Activated CD4-positive, alpha-beta T cell treated with anti-CD3 and anti-CD28 coated beads, Interleukin-2, amount 10 ng/mL, durations not matched to agents 24 days and 14 days (primary cell): ENCODE measurements at regions not wholly inside any gene's neighbourhood (a gene's known extent, or its start where the extent isn't known, plus 50 kb on each side); places are given as distances from the start of the nearest gene placed in this dataset.
"Not testable (repeated sequence)": the region's sequence is repeated elsewhere in the genome, so short reads cannot be mapped to it uniquely, and the experiment has no call there.

ENCODE experiments used
- DNase-seq: peaks from one replicate; pipeline ENCODE4 v3.0.0; 2022
- H3K27ac Mint-ChIP-seq: one replicate; pipeline ENCODE4 v1.8.0; 2022; ENCODE audit warnings: mild to moderate bottlenecking, mixed read lengths
- H3K27me3 Mint-ChIP-seq: one replicate; pipeline ENCODE4 v1.8.0; 2022; ENCODE audit warnings: mixed read lengths
- H3K36me3 Mint-ChIP-seq: one replicate; pipeline ENCODE4 v1.8.0; 2022; ENCODE audit warnings: low read depth, mild to moderate bottlenecking, mixed read lengths
- H3K4me1 Mint-ChIP-seq: one replicate; pipeline ENCODE4 v1.8.0; 2021; ENCODE audit warnings: mixed read lengths
- H3K4me3 Mint-ChIP-seq: one replicate; pipeline ENCODE4 v1.8.0; 2022; ENCODE audit warnings: mild to moderate bottlenecking, moderate library complexity, mixed read lengths
- H3K9me3 Mint-ChIP-seq: one replicate; pipeline ENCODE4 v1.8.0; 2021; ENCODE audit warnings: mixed read lengths
- intact Hi-C: fragments of 100-400 bp; cut with micrococcal nuclease; formaldehyde crosslinking; loops from one replicate; pipeline ENCODE4 v1.15.1; 2023

- peak; percentile 37 for DNase-seq
- Mint-ChIP-seq H3K4me3 (no peak overlapping the region), H3K27ac (no peak overlapping the region), H3K36me3 (no peaks in the 10 kb centered on the region), H3K4me1 (no peaks in the 10 kb centered on the region), H3K9me3 (no peaks in the 10 kb centered on the region), H3K27me3 (no peaks in the 10 kb centered on the region)
- intact Hi-C loops = no loop called here
Observed at GRCh38 chr2:72024451-72025175, 123.0 kb downstream of the CYP26B1 start.

DNA sequence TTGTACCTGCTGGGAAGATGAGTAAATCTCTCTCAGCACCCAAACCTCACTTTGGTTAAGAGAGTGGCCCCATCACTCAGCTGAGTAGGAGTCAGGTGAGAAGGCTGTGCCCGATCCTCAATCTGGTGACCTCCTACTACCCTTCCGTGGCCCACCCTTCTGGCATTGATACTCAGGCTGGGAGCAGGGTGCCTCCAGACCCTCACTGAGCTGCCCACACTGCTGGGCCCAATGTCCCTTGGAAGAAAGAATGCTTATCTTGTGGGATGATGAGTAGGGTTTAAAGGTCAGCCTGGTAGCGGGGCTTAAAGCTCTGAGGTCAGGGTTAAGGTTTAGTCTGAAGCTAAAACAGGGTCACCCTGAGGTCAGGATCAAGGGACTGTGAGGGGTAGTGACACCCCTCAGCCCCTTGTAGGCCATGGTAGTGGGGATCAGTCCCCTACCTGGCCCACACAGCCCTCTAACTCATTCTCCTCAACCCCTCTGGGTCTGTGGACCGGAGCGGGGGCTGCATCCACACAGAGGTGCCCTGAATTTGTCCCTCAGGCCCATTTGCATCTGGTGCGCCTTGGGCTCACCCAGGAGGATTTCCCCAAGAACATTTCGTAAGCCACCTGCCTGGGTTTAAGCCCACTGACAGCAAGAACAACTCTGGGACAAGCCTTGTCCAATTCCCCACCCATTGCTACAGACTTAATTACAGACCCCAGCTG, 123.8 kb downstream of the CYP26B1 start:
- Mint-ChIP-seq H3K4me3 (no peak overlapping the region), H3K27ac (no peak overlapping the region), H3K9me3 (no peaks in the 10 kb centered on the region), H3K36me3 (no peaks in the 10 kb centered on the region), H3K4me1 (no peaks in the 10 kb centered on the region), H3K27me3 (no peaks in the 10 kb centered on the region)
- DNase-seq = no peak
- intact Hi-C loops = no loop called here

GRCh38 chr2:72021371-72021770, 126.3 kb downstream of the CYP26B1 start:
- H3K4me1 Mint-ChIP-seq, intact Hi-C loops, H3K36me3 Mint-ChIP-seq, H3K9me3 Mint-ChIP-seq, DNase-seq, H3K27me3 Mint-ChIP-seq, H3K4me3 Mint-ChIP-seq, H3K27ac Mint-ChIP-seq: not testable (repeated sequence)

DNA sequence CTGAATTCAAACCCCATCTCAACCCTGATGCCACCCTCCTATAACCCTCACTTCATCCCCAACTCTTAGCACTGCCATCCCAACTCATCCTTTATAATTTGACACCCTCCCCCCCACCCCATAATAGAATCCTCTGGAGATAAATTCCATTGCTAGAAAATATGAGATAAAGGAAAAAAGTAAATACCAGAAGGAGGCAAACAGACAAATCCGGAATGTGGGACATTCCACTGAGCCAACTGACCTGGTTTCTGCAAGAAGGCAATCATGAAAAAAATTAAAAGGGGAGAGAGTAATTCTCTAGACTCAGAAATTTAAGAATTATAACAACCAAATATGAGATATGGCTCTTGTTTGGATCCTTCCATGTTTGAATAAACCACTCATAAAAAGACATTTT, 132.4 kb downstream of the CYP26B1 start:
- no peaks in the 10 kb centered on the region for H3K36me3 Mint-ChIP-seq
- DNase-seq = no peak
- no peak overlapping the region for H3K4me3 Mint-ChIP-seq
- H3K9me3 Mint-ChIP-seq = peaks cover 4% of the 10 kb centered on the region
- H3K27ac Mint-ChIP-seq = no peak overlapping the region
- H3K4me1 Mint-ChIP-seq = no peaks in the 10 kb centered on the region
- intact Hi-C loops = no loop called here
- no peaks in the 10 kb centered on the region for H3K27me3 Mint-ChIP-seq

- no peaks in the 10 kb centered on the region for H3K36me3 Mint-ChIP-seq
- H3K27me3 Mint-ChIP-seq = no peaks in the 10 kb centered on the region
- peaks cover 4% of the 10 kb centered on the region for H3K9me3 Mint-ChIP-seq
- H3K4me3 Mint-ChIP-seq = no peak overlapping the region
- no peaks in the 10 kb centered on the region for H3K4me1 Mint-ChIP-seq
- H3K27ac Mint-ChIP-seq = no peak overlapping the region
- DNase-seq = no peak
- intact Hi-C loops = no loop called here
Observed at GRCh38 chr2:72014831-72015230, 132.8 kb downstream of the CYP26B1 start.

GRCh38 chr2:72013726-72014125, 133.9 kb downstream of the CYP26B1 start:
- no peak for DNase-seq
- Mint-ChIP-seq H3K4me3 (no peak overlapping the region), H3K27ac (no peak overlapping the region), H3K9me3 (peaks cover 4% of the 10 kb centered on the region), H3K36me3 (no peaks in the 10 kb centered on the region), H3K4me1 (no peaks in the 10 kb centered on the region), H3K27me3 (no peaks in the 10 kb centered on the region)
- intact Hi-C loops = no loop called here

GRCh38 chr2:72012886-72013574, 134.6 kb downstream of the CYP26B1 start:
- H3K27me3 Mint-ChIP-seq = no peaks in the 10 kb centered on the region
- no peak overlapping the region for H3K27ac Mint-ChIP-seq
- intact Hi-C loops = no loop called here
- DNase-seq = peak; percentile 32
- no peak overlapping the region for H3K4me3 Mint-ChIP-seq
- H3K9me3 Mint-ChIP-seq = peaks cover 4% of the 10 kb centered on the region
- no peaks in the 10 kb centered on the region for H3K4me1 Mint-ChIP-seq
- no peaks in the 10 kb centered on the region for H3K36me3 Mint-ChIP-seq

- DNase-seq = peak; percentile 33
- intact Hi-C loops = no loop called here
- Mint-ChIP-seq H3K27me3 (no peaks in the 10 kb centered on the region), H3K36me3 (no peaks in the 10 kb centered on the region), H3K4me1 (no peaks in the 10 kb centered on the region), H3K4me3 (no peak overlapping the region), H3K9me3 (peaks cover 4% of the 10 kb centered on the region), H3K27ac (no peak overlapping the region)
Observed at GRCh38 chr2:72011791-72012190, 135.9 kb downstream of the CYP26B1 start.

- Mint-ChIP-seq H3K27ac (no peak overlapping the region), H3K36me3 (no peaks in the 10 kb centered on the region), H3K4me1 (no peaks in the 10 kb centered on the region), H3K9me3 (peaks cover 4% of the 10 kb centered on the region), H3K4me3 (no peak overlapping the region), H3K27me3 (no peaks in the 10 kb centered on the region)
- intact Hi-C loops = no loop called here
- DNase-seq = peak; percentile 21
Observed at GRCh38 chr2:72011370-72011689, 136.3 kb downstream of the CYP26B1 start.

DNA sequence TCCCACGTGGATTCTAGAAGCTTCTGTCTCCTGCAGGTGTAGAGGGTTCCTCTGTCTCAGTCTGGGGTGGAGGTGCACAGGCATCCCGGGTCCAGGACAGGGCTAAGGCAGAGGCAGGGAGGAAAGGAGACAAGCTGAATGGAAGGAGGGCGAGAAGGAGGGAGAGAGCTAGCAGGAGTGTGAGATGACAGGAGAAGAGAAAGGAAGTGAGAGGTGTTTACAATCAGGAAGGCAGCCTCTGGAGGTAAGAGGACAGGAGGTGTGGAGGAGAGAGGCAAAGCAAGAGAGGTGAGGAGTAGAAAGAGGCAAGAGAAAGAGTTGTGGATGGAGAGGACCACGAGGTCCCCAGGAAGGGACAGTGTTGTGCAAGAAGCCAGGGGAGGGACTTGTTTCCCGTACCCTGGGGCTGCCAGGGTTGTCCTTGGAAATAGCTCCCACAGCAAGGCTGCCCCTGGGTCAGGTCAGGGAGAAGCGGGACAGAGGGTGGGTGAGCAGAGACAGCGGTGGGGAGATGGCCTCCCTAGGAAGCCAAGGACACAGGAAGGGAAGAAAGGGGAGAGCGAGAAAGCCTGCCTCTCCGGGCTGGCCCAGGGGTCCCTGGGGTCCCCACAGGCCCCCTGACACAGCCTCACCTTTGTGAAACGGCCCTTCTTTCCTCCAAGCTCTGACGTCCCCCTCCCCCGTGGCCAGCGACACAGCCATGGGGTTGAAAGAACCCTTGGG, 136.9 kb downstream of the CYP26B1 start:
- Mint-ChIP-seq H3K4me3 (no peak overlapping the region), H3K9me3 (peaks cover 4% of the 10 kb centered on the region), H3K27me3 (no peaks in the 10 kb centered on the region), H3K4me1 (no peaks in the 10 kb centered on the region), H3K36me3 (no peaks in the 10 kb centered on the region), H3K27ac (no peak overlapping the region)
- DNase-seq = peak; percentile 13
- intact Hi-C loops = no loop called here

- H3K9me3 Mint-ChIP-seq = no peaks in the 10 kb centered on the region
- H3K27ac Mint-ChIP-seq = no peak overlapping the region
- DNase-seq = peak; percentile 17
- no peak overlapping the region for H3K4me3 Mint-ChIP-seq
- no peaks in the 10 kb centered on the region for H3K36me3 Mint-ChIP-seq
- intact Hi-C loops = no loop called here
- H3K27me3 Mint-ChIP-seq = no peaks in the 10 kb centered on the region
- no peaks in the 10 kb centered on the region for H3K4me1 Mint-ChIP-seq
Observed at GRCh38 chr2:72008608-72009007, 139.1 kb downstream of the CYP26B1 start.

DNA sequence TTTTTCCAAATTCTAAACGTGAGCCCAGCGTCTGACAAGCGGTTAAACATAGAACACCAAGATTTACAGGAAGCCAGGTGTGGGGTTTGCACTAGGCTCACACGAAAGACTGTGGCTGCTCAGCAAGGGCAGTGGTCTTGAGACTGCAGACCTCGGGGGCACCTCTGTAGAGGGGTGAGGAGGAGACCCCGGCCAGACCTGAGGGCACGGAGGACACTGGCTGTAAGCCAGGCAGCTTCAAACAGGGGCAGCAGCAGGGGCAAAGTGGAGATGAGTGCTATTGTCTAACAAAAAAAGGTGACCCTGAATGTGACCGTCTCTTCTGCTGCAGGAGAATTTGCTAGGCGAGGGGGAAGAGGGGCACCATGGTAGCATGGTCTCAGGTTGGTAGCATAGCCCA, 140.3 kb downstream of the CYP26B1 start:
- Mint-ChIP-seq H3K36me3 (no peaks in the 10 kb centered on the region), H3K4me1 (no peaks in the 10 kb centered on the region), H3K4me3 (no peak overlapping the region), H3K27ac (no peak overlapping the region), H3K27me3 (no peaks in the 10 kb centered on the region), H3K9me3 (no peaks in the 10 kb centered on the region)
- peak; percentile 31 for DNase-seq
- intact Hi-C loops = no loop called here

GRCh38 chr2:72006188-72006736, 141.4 kb downstream of the CYP26B1 start:
- no peaks in the 10 kb centered on the region for H3K27me3 Mint-ChIP-seq
- no peak overlapping the region for H3K27ac Mint-ChIP-seq
- no peaks in the 10 kb centered on the region for H3K36me3 Mint-ChIP-seq
- H3K4me3 Mint-ChIP-seq = no peak overlapping the region
- H3K9me3 Mint-ChIP-seq = no peaks in the 10 kb centered on the region
- no peaks in the 10 kb centered on the region for H3K4me1 Mint-ChIP-seq
- intact Hi-C loops = no loop called here
- DNase-seq = peak; percentile 38

GRCh38 chr2:72004976-72005375, 142.7 kb downstream of the CYP26B1 start:
- Mint-ChIP-seq H3K9me3 (no peaks in the 10 kb centered on the region), H3K27ac (no peak overlapping the region), H3K4me1 (no peaks in the 10 kb centered on the region), H3K36me3 (no peaks in the 10 kb centered on the region), H3K27me3 (no peaks in the 10 kb centered on the region), H3K4me3 (no peak overlapping the region)
- intact Hi-C loops = no loop called here
- DNase-seq = peak; percentile 30
